Gastrocnemius medialis (tissue), 4 donors: ENCODE measurements at regions not wholly inside any gene's neighbourhood (a gene's known extent, or its start where the extent isn't known, plus 50 kb on each side); places are given as distances from the start of the nearest gene placed in this dataset.

Experiments used
- POLR2A ChIP-seq, 2 donors: fragments of 450-650 bp; IDR thresholded peaks; one replicate each; pipeline ENCODE4 v1.6.1; 2017; ENCODE audit warnings: antibody characterized with exemption in 2 of 2, mild to moderate bottlenecking in 2 of 2, moderate library complexity in 2 of 2
- TF ChIP-seq, protein P1 (sequence below), 5 experiments: fragments of 450-650 bp in 3 of 5; fragments of 200-600 bp in 2 of 5; sonication (generic) in 2 of 5; IDR thresholded peaks in 4 of 5; conservative IDR thresholded peaks in 1 of 5; 1 replicate in 4 of 5; 2 replicates in 1 of 5; pipeline ENCODE4 v1.5.1; 2016 to 2019; ENCODE audit warnings: antibody characterized with exemption in 5 of 5, mild to moderate bottlenecking in 3 of 5, moderate library complexity in 3 of 5

DNA sequence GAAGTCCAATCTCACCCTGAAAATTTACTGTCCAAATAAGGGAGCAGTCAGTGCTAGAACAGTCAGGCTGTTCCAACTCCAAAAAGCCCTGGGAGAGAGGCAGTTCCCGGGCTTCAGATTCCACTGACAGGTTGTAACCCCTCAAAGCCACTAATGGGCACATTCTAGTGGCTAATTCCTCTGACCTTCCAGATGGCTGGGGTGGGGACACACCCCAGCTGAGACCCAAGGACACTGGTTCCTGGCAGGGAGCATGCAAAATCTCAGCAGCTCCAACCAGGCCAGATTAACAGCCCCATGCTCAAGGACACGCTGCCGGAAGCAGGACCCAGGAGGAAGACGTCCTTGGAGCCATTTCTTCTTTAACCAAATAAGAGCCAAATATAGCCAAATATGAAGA is 92.7 kb downstream of the RPL27A start:
- TF ChIP-seq, protein P1, sequence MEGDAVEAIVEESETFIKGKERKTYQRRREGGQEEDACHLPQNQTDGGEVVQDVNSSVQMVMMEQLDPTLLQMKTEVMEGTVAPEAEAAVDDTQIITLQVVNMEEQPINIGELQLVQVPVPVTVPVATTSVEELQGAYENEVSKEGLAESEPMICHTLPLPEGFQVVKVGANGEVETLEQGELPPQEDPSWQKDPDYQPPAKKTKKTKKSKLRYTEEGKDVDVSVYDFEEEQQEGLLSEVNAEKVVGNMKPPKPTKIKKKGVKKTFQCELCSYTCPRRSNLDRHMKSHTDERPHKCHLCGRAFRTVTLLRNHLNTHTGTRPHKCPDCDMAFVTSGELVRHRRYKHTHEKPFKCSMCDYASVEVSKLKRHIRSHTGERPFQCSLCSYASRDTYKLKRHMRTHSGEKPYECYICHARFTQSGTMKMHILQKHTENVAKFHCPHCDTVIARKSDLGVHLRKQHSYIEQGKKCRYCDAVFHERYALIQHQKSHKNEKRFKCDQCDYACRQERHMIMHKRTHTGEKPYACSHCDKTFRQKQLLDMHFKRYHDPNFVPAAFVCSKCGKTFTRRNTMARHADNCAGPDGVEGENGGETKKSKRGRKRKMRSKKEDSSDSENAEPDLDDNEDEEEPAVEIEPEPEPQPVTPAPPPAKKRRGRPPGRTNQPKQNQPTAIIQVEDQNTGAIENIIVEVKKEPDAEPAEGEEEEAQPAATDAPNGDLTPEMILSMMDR (IDR thresholded peaks at IDR 0.05 in 4 of 5, conservative IDR thresholded peaks at IDR 0.05 in 1 of 5) = no peak
- TF ChIP-seq POLR2A (IDR thresholded peaks at IDR 0.05) = no peak
